GM19351 (cell line): ENCODE measurements at regions not wholly inside any gene's neighbourhood (a gene's known extent, or its start where the extent isn't known, plus 50 kb on each side); places are given as distances from the start of the nearest gene placed in this dataset.
"Not testable (repeated sequence)": the region's sequence is repeated elsewhere in the genome, so short reads cannot be mapped to it uniquely, and the experiment has no call there.

Source experiments
- ATAC-seq: cut with Tn5 transposase; IDR thresholded peaks from one replicate; pipeline ENCODE4 v1.9.1; 2021; ENCODE audit warnings: mild to moderate bottlenecking, moderate library complexity; ENCODE audit not compliant: unreplicated experiment

- not testable (repeated sequence) for ATAC-seq
Measured at GRCh38 chr20:29516847-29517246, 1740.6 kb upstream of the DEFB115 start.

GRCh38 chr20:29519610-29520241 is 1737.7 kb upstream of the DEFB115 start:
- ATAC-seq: not testable (repeated sequence)

GRCh38 chr20:29533566-29534177 is 1723.8 kb upstream of the DEFB115 start:
- not testable (repeated sequence) for ATAC-seq

- not testable (repeated sequence) for ATAC-seq
Measured at GRCh38 chr20:29566901-29567635, 1690.4 kb upstream of the DEFB115 start.

GRCh38 chr20:29567671-29568070 is 1689.8 kb upstream of the DEFB115 start:
- not testable (repeated sequence) for ATAC-seq

- ATAC-seq: not testable (repeated sequence)
Measured at GRCh38 chr20:29570126-29570525, 1687.3 kb upstream of the DEFB115 start.

- ATAC-seq: not testable (repeated sequence)
Measured at GRCh38 chr20:29589530-29589929, 1667.9 kb upstream of the DEFB115 start.

GRCh38 chr20:29604163-29604562 is 1653.3 kb upstream of the DEFB115 start:
- ATAC-seq: not testable (repeated sequence)

- not testable (repeated sequence) for ATAC-seq
Measured at GRCh38 chr20:29606171-29606570, 1651.3 kb upstream of the DEFB115 start.

GRCh38 chr20:29629395-29629794 is 1628.1 kb upstream of the DEFB115 start:
- ATAC-seq: not testable (repeated sequence)
